HG03354 (cell line): ENCODE measurements at regions not wholly inside any gene's neighbourhood (a gene's known extent, or its start where the extent isn't known, plus 50 kb on each side); places are given as distances from the start of the nearest gene placed in this dataset.

ENCODE experiments used
- ATAC-seq: cut with Tn5 transposase; IDR thresholded peaks from one replicate; pipeline ENCODE4 v1.9.1; 2021; ENCODE audit warnings: mild to moderate bottlenecking; ENCODE audit not compliant: unreplicated experiment, poor library complexity, severe bottlenecking

GRCh38 chr4:45147866-45148265 lies 421.5 kb upstream of the GNPDA2 start:
- no peak for ATAC-seq

GRCh38 chr4:45131020-45131419 lies 404.7 kb upstream of the GNPDA2 start:
- ATAC-seq = no peak

DNA sequence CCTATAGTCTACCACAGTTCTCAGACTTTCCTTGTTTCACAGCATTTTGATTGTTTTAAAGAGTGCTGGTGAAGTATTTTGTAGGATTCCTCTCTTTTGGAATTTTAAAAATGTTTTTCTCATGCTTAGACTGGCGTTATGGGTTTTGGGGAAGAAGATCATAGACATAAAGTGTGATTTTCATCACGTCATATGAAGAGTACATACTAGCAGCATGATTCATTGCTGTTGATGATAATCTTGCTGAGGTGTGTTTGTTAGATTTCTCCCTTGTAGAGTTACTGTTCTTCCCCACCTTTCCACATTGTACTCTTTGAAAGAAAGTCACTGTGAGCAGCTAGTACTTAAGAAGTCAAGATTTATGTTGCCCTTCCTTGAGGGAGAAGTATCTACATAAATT lies 396.1 kb upstream of the GNPDA2 start:
- no peak for ATAC-seq

GRCh38 chr4:45121426-45121975 lies 395.1 kb upstream of the GNPDA2 start:
- ATAC-seq = no peak

DNA sequence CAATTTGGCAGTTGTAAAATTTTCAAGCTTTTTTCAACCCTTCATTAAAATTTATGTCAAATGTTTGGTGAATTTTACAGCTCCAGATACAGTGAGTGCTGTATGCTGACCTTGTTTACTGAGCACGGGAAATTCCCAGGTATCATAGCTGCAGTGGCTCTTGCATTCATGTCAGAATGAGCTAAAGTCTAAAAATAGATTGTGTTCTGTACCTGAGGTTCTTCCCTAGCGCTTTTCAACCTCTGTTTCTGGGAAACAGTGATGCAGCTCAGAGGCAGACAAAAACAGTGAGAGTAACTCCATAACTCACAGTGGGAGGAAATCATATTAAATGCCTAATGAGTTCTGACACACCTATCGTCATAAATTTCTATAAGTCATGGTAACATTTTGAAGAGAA lies 393.8 kb upstream of the GNPDA2 start:
- ATAC-seq = no peak

- no peak for ATAC-seq
Measured at GRCh38 chr4:45119376-45119775, 393.0 kb upstream of the GNPDA2 start.

GRCh38 chr4:45102716-45103115 lies 376.4 kb upstream of the GNPDA2 start:
- ATAC-seq = no peak

DNA sequence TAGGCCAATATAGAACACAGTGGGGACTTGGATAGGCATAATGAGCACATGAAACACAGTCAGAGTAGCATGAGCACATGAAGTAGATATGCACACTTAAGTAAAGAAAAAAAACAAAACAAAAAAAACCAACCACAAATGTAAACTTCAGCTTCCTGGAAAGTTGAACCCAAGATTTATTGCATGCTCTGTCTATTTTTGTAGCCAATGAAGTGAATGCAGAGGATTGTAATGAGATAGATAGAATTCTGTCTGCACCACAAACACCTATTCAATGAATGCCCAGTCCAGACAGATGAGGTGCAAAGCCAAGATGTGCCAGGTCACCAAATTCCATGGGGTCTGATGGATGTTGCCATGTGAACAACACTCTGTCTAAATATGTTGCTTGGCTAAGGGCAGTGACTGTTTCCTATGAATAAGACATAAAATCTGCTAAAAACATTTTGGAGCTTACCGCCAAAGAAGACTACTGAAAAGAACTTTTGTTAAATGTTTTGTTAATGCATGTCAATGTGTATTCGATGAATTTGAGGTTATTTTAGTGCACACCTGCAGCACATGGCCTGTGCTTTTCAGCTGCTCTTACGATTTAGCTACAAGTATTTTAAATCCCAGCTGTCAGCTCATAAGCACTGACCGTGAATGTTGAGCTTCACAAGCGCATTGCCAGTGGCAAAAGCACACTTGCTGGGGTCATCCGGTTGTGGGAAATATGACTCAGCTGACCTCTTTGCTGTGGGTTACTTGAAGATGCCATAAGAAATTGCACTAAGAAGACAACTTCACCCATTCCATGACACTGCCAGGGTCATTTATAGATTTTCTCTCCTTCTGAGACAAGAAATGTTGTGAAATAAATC lies 374.8 kb upstream of the GNPDA2 start:
- ATAC-seq = no peak

DNA sequence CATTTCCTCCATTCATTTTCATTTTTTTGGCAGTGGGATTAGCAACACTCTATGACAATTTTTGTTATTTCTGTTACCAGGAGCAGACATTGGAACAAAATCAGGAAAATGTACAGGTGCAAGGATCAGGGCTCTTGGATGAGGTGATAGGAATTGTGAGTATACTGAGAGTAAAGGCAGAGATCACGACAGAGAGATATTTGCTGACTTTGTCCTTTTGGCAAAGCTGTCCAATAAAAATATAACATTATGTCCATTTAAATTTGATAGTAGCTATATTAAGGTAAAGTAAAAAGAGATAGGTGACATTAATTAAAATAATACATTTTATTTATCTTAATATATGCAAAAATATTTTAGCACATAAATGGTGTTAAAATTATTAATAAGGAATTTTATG lies 373.1 kb upstream of the GNPDA2 start:
- no peak for ATAC-seq

DNA sequence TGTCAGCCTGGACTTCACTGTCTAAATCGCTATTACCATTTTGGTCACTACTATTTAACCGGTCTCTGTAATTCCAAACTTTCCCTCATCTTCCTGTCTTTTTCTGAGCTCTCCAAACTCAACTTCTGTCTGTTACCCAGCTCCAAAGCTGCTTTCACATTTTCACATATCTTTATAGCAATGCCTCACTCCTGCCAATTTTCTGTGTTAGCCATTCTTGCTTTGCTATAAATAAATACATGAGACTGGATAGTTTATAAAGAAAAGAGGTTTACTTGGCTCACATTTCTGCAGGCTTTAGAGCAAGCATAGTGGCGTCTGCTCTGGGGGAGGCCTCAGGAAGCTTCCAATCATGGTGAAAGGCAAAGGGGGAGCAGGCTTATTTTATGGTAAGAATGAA lies 368.3 kb upstream of the GNPDA2 start:
- ATAC-seq = no peak

DNA sequence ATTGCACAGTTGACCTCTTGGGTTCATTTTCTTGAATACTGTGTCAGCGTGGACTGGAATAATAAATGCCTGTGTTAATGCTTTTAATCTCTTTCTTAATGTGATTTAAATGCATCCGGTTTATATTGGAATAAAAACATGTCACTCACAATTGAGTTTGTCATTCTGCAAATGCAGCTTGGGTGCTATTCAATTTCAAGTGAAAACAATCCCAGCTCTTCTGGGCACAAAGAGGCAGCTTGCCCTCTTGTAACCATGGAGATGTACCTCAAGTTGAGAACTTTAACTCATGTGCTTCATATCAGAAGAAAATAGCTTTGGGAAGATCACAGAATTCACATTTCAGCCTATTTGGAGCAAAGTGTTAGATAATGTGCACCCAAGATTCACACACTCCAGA lies 355.7 kb upstream of the GNPDA2 start:
- ATAC-seq = no peak

GRCh38 chr4:45079616-45080015 lies 353.3 kb upstream of the GNPDA2 start:
- ATAC-seq = no peak

DNA sequence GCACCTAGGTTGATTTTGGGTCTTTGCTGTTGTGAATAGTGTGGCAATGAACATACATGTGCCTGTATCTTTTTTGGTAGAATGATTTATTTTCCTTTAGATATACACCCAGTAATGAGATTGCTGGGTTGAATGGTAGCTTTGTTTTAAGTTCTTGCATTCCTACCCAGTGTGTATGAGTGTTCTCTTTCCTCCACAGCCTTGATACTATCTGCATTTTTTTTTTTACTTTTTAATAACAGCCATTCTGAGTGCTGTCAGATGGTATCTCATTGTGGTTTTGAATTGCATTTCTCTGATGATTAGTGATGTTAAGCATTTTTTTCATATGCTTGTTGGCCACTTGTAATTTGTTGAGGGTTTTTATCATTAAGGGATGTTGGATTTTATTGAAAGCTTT lies 351.8 kb upstream of the GNPDA2 start:
- ATAC-seq = no peak

GRCh38 chr4:45072981-45073380 lies 346.6 kb upstream of the GNPDA2 start:
- ATAC-seq = no peak

- no peak for ATAC-seq
Measured at GRCh38 chr4:45064741-45065140, 338.4 kb upstream of the GNPDA2 start.

GRCh38 chr4:45063696-45064095 lies 337.3 kb upstream of the GNPDA2 start:
- ATAC-seq = no peak

DNA sequence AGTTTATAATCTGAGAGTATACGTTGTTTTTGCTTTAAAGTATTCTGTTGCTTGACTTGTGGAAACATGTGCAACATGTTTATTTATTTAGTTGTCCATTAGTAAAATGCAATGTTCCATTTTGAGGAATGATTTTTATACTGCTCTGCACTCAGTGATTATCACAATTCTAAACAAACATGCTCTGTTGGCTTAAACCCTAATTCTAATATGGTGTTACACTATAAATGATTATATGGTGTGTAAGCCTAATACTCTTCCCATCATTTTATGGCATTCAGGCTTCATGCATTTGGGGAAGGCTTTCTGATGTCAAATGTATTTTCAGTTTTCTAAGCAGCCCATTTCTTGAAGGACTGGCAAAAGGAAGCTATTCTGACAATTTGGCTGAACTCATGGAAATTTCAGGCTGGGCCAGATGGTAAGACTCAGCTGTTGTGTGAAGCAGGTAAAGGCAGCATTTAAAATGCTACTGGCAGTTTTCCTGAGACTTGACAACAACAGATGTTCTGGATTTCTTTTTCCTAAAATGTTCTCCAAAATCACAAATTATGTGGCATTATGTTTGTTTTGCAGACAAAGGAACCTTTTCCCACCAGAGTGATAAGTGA lies 336.7 kb upstream of the GNPDA2 start:
- no peak for ATAC-seq

GRCh38 chr4:45043911-45044310 lies 317.6 kb upstream of the GNPDA2 start:
- ATAC-seq = no peak

- no peak for ATAC-seq
Measured at GRCh38 chr4:45036677-45037076, 310.3 kb upstream of the GNPDA2 start.

DNA sequence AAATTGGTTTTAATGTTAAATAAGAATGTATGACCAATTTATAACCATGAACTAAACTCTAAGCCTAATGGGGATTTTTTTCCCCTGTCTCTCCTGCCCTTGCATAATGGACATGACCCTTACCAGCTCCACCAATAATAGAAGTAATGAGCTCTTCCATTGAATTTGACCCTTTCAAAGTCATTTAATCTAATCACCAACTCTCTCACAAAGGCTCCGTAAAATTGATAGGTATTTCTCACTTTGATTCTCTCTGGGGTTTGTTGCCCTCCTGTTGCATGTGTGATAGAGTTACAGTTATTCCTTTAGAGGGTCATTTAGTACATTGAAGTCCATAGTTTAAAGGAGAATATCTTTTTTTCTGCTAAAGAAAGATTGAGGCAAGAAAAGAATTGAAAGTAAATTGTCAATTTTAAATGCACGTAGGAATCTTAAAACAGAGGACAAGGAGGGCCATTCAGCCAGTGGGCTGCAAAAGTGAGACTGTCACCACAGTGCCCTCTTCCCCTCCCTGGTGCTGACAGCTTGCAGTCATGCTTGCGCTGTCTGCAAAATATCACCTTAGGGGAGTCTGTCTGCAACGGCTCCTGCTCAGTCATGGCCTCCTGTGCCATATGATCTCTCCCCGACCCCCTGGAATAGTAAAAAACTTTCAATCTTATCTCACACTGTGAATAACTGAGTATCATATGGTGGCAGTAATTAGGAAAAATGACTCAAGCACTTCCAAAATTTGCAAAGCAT lies 307.5 kb upstream of the GNPDA2 start:
- no peak for ATAC-seq

DNA sequence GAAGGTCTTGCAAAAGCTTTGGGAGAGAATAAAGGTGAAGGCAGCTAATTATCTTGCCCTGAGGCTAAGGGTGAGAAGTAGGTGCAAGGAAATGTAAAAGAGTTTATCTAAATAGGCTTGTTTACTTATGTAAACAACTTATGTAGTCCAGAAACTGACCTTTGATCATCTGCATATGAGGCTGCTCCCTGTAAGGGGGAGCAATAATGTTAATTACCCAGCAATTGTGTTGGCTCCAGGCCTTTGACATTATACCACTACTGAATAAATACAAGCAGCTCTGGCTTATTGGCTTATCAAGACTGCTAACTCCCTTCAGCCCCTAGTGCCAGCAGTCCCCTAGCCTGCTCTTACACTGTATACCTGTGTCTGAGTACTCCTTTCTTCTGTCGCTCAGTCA lies 303.7 kb upstream of the GNPDA2 start:
- no peak for ATAC-seq
